Epithelial cell of esophagus (primary cell): ENCODE measurements at regions not wholly inside any gene's neighbourhood (a gene's known extent, or its start where the extent isn't known, plus 50 kb on each side); places are given as distances from the start of the nearest gene placed in this dataset.

Experiments
- DNase-seq: peaks from one replicate; pipeline ENCODE4 v3.0.0; 2010; ENCODE audit warnings: low read depth
- H3K4me3 ChIP-seq: 2 replicates; pipeline ENCODE4 v1.5.1; 2011; ENCODE audit warnings: mild to moderate bottlenecking, low read length, control low read depth
- CTCF ChIP-seq: IDR thresholded peaks from 2 replicates; pipeline ENCODE4 v1.5.1; 2011; ENCODE audit warnings: low read depth, mild to moderate bottlenecking, low read length, control low read depth, inconsistent platforms; ENCODE audit not compliant: insufficient read depth; ENCODE audit errors: missing control alignments

- TF ChIP-seq CTCF, result no peak
- DNase-seq, result no peak
Measured at GRCh38 chr4:181443021-181443420, 800.2 kb upstream of the TENM3 start.

GRCh38 chr4:181465826-181466225 lies 777.4 kb upstream of the TENM3 start:
- no peak overlapping the region for H3K4me3 ChIP-seq
- no peak for DNase-seq
- TF ChIP-seq CTCF, result no peak

More at GRCh38 chr4:181443021-181443420, 800.2 kb upstream of the TENM3 start:
- no peak overlapping the region for H3K4me3 ChIP-seq

- TF ChIP-seq CTCF, result no peak
- no peak for DNase-seq
- H3K4me3 ChIP-seq, result no peak overlapping the region
Measured at GRCh38 chr4:181468451-181468850, 774.8 kb upstream of the TENM3 start.

- no peak for TF ChIP-seq CTCF
- H3K4me3 ChIP-seq, result no peak overlapping the region
Measured at GRCh38 chr4:181470306-181470705, 772.9 kb upstream of the TENM3 start.

GRCh38 chr4:181475359-181475758 lies 767.8 kb upstream of the TENM3 start:
- TF ChIP-seq CTCF, result no peak
- DNase-seq, result no peak
- no peak overlapping the region for H3K4me3 ChIP-seq

More at GRCh38 chr4:181470306-181470705, 772.9 kb upstream of the TENM3 start:
- DNase-seq, result no peak

- DNase-seq, result no peak
- H3K4me3 ChIP-seq, result no peak overlapping the region
- TF ChIP-seq CTCF, result no peak
Measured at GRCh38 chr4:181475781-181476507, 767.3 kb upstream of the TENM3 start.

GRCh38 chr4:181476508-181476890 lies 766.7 kb upstream of the TENM3 start:
- no peak overlapping the region for H3K4me3 ChIP-seq
- DNase-seq, result no peak
- TF ChIP-seq CTCF, result no peak
